ENCODE measurements at regions not wholly inside any gene's neighbourhood (a gene's known extent, or its start where the extent isn't known, plus 50 kb on each side); places are given as distances from the start of the nearest gene placed in this dataset.

DNA sequence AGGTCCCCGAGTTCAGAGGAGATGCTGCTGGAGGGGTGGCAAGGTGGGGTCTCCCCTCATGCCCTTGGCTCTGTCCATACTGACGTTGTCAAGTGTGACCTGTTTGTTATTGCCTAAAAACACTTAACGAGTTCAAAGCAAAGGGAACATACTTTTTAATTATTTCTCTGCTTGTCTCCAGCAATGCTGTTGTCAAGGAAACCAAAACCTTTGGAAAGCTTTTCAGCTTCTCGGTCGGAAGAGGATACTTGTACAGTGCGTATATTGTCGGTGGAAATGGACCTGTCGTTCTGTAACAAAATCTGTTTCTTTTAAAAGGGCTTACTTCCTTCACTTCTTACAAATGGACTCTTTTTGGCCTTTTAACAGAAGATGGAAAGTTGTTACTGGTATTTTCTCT lies 73.9 kb downstream of the SLC25A47 start:
- TF ChIP-seq ZFX (CRISPR knock-in tag; IDR thresholded peaks at IDR 0.05) = no peak
- no peak for TF ChIP-seq TRIM28 (IDR thresholded peaks at IDR 0.05)
- TF ChIP-seq CTCF (IDR thresholded peaks at IDR 0.05 in 2 of 3, conservative IDR thresholded peaks at IDR 0.05 in 1 of 3; ENCODE audit: insufficient read depth in 2 of 3, low read depth in 1 of 3, low read length in 3 of 3) = no peak
- TF ChIP-seq ZNF212 (CRISPR knock-in tag; IDR thresholded peaks at IDR 0.05) = no peak
- no peak for TF ChIP-seq CHD1 (IDR thresholded peaks at IDR 0.05; ENCODE audit: low read length)
- no peak for TF ChIP-seq MAFK (IDR thresholded peaks at IDR 0.05; ENCODE audit: low read length)
- no peak for TF ChIP-seq ELF1 (tag; IDR thresholded peaks at IDR 0.05)
- no peak for TF ChIP-seq RNF2 (IDR thresholded peaks at IDR 0.05)
